ENCODE measurements at regions not wholly inside any gene's neighbourhood (a gene's known extent, or its start where the extent isn't known, plus 50 kb on each side); places are given as distances from the start of the nearest gene placed in this dataset.

GRCh38 chr9:78688796-78689195 is 391.9 kb downstream of the PSAT1 start:
- Histone ChIP-seq H3K27ac (ENCODE audit: low read length) (no peak overlapping the region), H3K27me3 (replicated peaks in 1 of 2; ENCODE audit: control insufficient read depth in 2 of 2, extremely low read depth in 1 of 2, insufficient read depth in 2 of 2, low read length in 1 of 2) (no peaks in the 10 kb centered on the region), H3K4me1 (ENCODE audit: control insufficient read depth in 1 of 2, extremely low read depth in 1 of 2, insufficient read depth in 2 of 2, low read length in 2 of 2) (no peaks in the 10 kb centered on the region), H3K9me3 (no peaks in the 10 kb centered on the region), H3K36me3 (ENCODE audit: control insufficient read depth in 2 of 2, extremely low read depth in 1 of 2, insufficient read depth in 1 of 2, low read length in 1 of 2) (no peaks in the 10 kb centered on the region), H3K4me3 (ENCODE audit: control insufficient read depth in 1 of 2, extremely low read depth in 1 of 2, low read length in 1 of 2) (no peak overlapping the region)
- ATAC-seq (replicated peaks in 1 of 4) (no peak), DNase-seq (no peak)
- no peak overlapping the region for H3K4me3 Mint-ChIP-seq
- H3K4me1 Mint-ChIP-seq = no peaks in the 10 kb centered on the region
- H3K36me3 Mint-ChIP-seq = no peaks in the 10 kb centered on the region
- H3K27ac Mint-ChIP-seq = no peak overlapping the region
- peaks cover 0 to 6% of the 10 kb centered on the region in 2 donors for H3K27me3 Mint-ChIP-seq
- POLR2A ChIA-PET = no interaction called here
- peaks cover 0 to 25% (median 2%) of the 10 kb centered on the region in 3 donors for H3K9me3 Mint-ChIP-seq
- CTCF ChIA-PET = no interaction called here
- WGBS (ENCODE audit: insufficient coverage) = no CpG with 5 or more reads among the region's 1 CpG

GRCh38 chr9:78691542-78691941 is 394.6 kb downstream of the PSAT1 start:
- ATAC-seq (replicated peaks in 1 of 4) (no peak), DNase-seq (no peak)
- Histone ChIP-seq H3K4me3 (ENCODE audit: control insufficient read depth in 1 of 2, extremely low read depth in 1 of 2, low read length in 1 of 2) (no peak overlapping the region), H3K27me3 (replicated peaks in 1 of 2; ENCODE audit: control insufficient read depth in 2 of 2, extremely low read depth in 1 of 2, insufficient read depth in 2 of 2, low read length in 1 of 2) (no peaks in the 10 kb centered on the region), H3K4me1 (ENCODE audit: control insufficient read depth in 1 of 2, extremely low read depth in 1 of 2, insufficient read depth in 2 of 2, low read length in 2 of 2) (no peaks in the 10 kb centered on the region), H3K36me3 (ENCODE audit: control insufficient read depth in 2 of 2, extremely low read depth in 1 of 2, insufficient read depth in 1 of 2, low read length in 1 of 2) (no peaks in the 10 kb centered on the region), H3K9me3 (no peaks in the 10 kb centered on the region), H3K27ac (ENCODE audit: low read length) (no peak overlapping the region)
- Mint-ChIP-seq H3K27ac (no peak overlapping the region), H3K9me3 (peaks cover 0 to 21% (median 2%) of the 10 kb centered on the region in 3 donors), H3K4me1 (no peaks in the 10 kb centered on the region), H3K36me3 (no peaks in the 10 kb centered on the region), H3K4me3 (no peak overlapping the region), H3K27me3 (peaks cover 0 to 6% of the 10 kb centered on the region in 2 donors)
- 17% methylated on average over 1 of the region's 2 CpGs for WGBS (ENCODE audit: insufficient coverage)
- ChIA-PET CTCF (interaction anchor here in 1 of 2 donors (0.7 kb wide), 1 partner anchor 1037 kb away, joined by 10 read pairs; no protein-coding TSS in a partner anchor), POLR2A (no interaction called here)

- POLR2A ChIA-PET = interaction anchor here in 1 of 2 donors (0.6 kb wide), 1 partner anchor 1926 kb away, joined by 3 read pairs; no protein-coding TSS in a partner anchor
- H3K27me3 Mint-ChIP-seq = peaks cover 2 to 6% of the 10 kb centered on the region in 2 donors
- Histone ChIP-seq H3K4me3 (ENCODE audit: control insufficient read depth in 1 of 2, extremely low read depth in 1 of 2, low read length in 1 of 2) (no peak overlapping the region), H3K27me3 (replicated peaks in 1 of 2; ENCODE audit: control insufficient read depth in 2 of 2, extremely low read depth in 1 of 2, insufficient read depth in 2 of 2, low read length in 1 of 2) (no peaks in the 10 kb centered on the region), H3K27ac (ENCODE audit: low read length) (no peak overlapping the region), H3K36me3 (ENCODE audit: control insufficient read depth in 2 of 2, extremely low read depth in 1 of 2, insufficient read depth in 1 of 2, low read length in 1 of 2) (no peaks in the 10 kb centered on the region), H3K4me1 (ENCODE audit: control insufficient read depth in 1 of 2, extremely low read depth in 1 of 2, insufficient read depth in 2 of 2, low read length in 2 of 2) (no peaks in the 10 kb centered on the region), H3K9me3 (no peaks in the 10 kb centered on the region)
- H3K27ac Mint-ChIP-seq = no peak overlapping the region
- no peak overlapping the region for H3K4me3 Mint-ChIP-seq
- peaks cover 0 to 21% (median 2%) of the 10 kb centered on the region in 3 donors for H3K9me3 Mint-ChIP-seq
- CTCF ChIA-PET = no interaction called here
- ATAC-seq (replicated peaks in 1 of 4) = no peak
- 48% methylated on average over 2 of the region's 3 CpGs for WGBS (ENCODE audit: insufficient coverage)
- H3K36me3 Mint-ChIP-seq = no peaks in the 10 kb centered on the region
- no peaks in the 10 kb centered on the region for H3K4me1 Mint-ChIP-seq
- no peak for DNase-seq
Observed at GRCh38 chr9:78692871-78693270, 395.9 kb downstream of the PSAT1 start.

- Mint-ChIP-seq H3K36me3 (no peaks in the 10 kb centered on the region), H3K4me3 (no peak overlapping the region), H3K27ac (no peak overlapping the region), H3K27me3 (peaks cover 0 to 2% of the 10 kb centered on the region in 2 donors), H3K4me1 (no peaks in the 10 kb centered on the region), H3K9me3 (peaks cover 0 to 19% (median 2%) of the 10 kb centered on the region in 3 donors)
- no peak overlapping the region for H3K4me3 ChIP-seq (ENCODE audit: control insufficient read depth in 1 of 2, extremely low read depth in 1 of 2, low read length in 1 of 2)
- ChIA-PET CTCF (no interaction called here), POLR2A (no interaction called here)
- no peaks in the 10 kb centered on the region for H3K27me3 ChIP-seq (replicated peaks in 1 of 2; ENCODE audit: control insufficient read depth in 2 of 2, extremely low read depth in 1 of 2, insufficient read depth in 2 of 2, low read length in 1 of 2)
- H3K27ac ChIP-seq (ENCODE audit: low read length) = no peak overlapping the region
- no peaks in the 10 kb centered on the region for H3K36me3 ChIP-seq (ENCODE audit: control insufficient read depth in 2 of 2, extremely low read depth in 1 of 2, insufficient read depth in 1 of 2, low read length in 1 of 2)
- ATAC-seq (replicated peaks in 1 of 4) = no peak
- H3K9me3 ChIP-seq = no peaks in the 10 kb centered on the region
- WGBS (ENCODE audit: insufficient coverage) = 17% methylated on average over 2 of the region's 7 CpGs
- no peaks in the 10 kb centered on the region for H3K4me1 ChIP-seq (ENCODE audit: control insufficient read depth in 1 of 2, extremely low read depth in 1 of 2, insufficient read depth in 2 of 2, low read length in 2 of 2)
- DNase-seq = no peak
Observed at GRCh38 chr9:78694974-78695373, 398.0 kb downstream of the PSAT1 start.

GRCh38 chr9:78695519-78695918 is 398.6 kb downstream of the PSAT1 start:
- CTCF ChIA-PET = no interaction called here
- Mint-ChIP-seq H3K27ac (no peak overlapping the region), H3K36me3 (no peaks in the 10 kb centered on the region), H3K4me3 (no peak overlapping the region), H3K9me3 (peaks cover 0 to 18% (median 2%) of the 10 kb centered on the region in 3 donors), H3K4me1 (no peaks in the 10 kb centered on the region), H3K27me3 (peaks cover 0 to 2% of the 10 kb centered on the region in 2 donors)
- WGBS (ENCODE audit: insufficient coverage) = 19% methylated on average over 4 of the region's 5 CpGs
- no peak for DNase-seq
- POLR2A ChIA-PET = no interaction called here
- Histone ChIP-seq H3K36me3 (ENCODE audit: control insufficient read depth in 2 of 2, extremely low read depth in 1 of 2, insufficient read depth in 1 of 2, low read length in 1 of 2) (no peaks in the 10 kb centered on the region), H3K9me3 (no peaks in the 10 kb centered on the region), H3K4me3 (ENCODE audit: control insufficient read depth in 1 of 2, extremely low read depth in 1 of 2, low read length in 1 of 2) (no peak overlapping the region), H3K27me3 (replicated peaks in 1 of 2; ENCODE audit: control insufficient read depth in 2 of 2, extremely low read depth in 1 of 2, insufficient read depth in 2 of 2, low read length in 1 of 2) (no peaks in the 10 kb centered on the region), H3K4me1 (ENCODE audit: control insufficient read depth in 1 of 2, extremely low read depth in 1 of 2, insufficient read depth in 2 of 2, low read length in 2 of 2) (no peaks in the 10 kb centered on the region), H3K27ac (ENCODE audit: low read length) (no peak overlapping the region)
- ATAC-seq (replicated peaks in 1 of 4) = no peak

GRCh38 chr9:78697618-78698017 is 400.7 kb downstream of the PSAT1 start:
- Histone ChIP-seq H3K27ac (ENCODE audit: low read length) (no peak overlapping the region), H3K4me3 (ENCODE audit: control insufficient read depth in 1 of 2, extremely low read depth in 1 of 2, low read length in 1 of 2) (no peak overlapping the region), H3K4me1 (ENCODE audit: control insufficient read depth in 1 of 2, extremely low read depth in 1 of 2, insufficient read depth in 2 of 2, low read length in 2 of 2) (no peaks in the 10 kb centered on the region), H3K9me3 (no peaks in the 10 kb centered on the region), H3K27me3 (replicated peaks in 1 of 2; ENCODE audit: control insufficient read depth in 2 of 2, extremely low read depth in 1 of 2, insufficient read depth in 2 of 2, low read length in 1 of 2) (no peaks in the 10 kb centered on the region), H3K36me3 (ENCODE audit: control insufficient read depth in 2 of 2, extremely low read depth in 1 of 2, insufficient read depth in 1 of 2, low read length in 1 of 2) (no peaks in the 10 kb centered on the region)
- WGBS (ENCODE audit: insufficient coverage) = no CpG with 5 or more reads among the region's 1 CpG
- H3K4me1 Mint-ChIP-seq = no peaks in the 10 kb centered on the region
- peaks cover 0 to 2% of the 10 kb centered on the region in 2 donors for H3K27me3 Mint-ChIP-seq
- ATAC-seq (replicated peaks in 1 of 4) = no peak
- H3K27ac Mint-ChIP-seq = no peak overlapping the region
- no peaks in the 10 kb centered on the region for H3K36me3 Mint-ChIP-seq
- no peak for DNase-seq
- ChIA-PET POLR2A (no interaction called here), CTCF (no interaction called here)
- H3K9me3 Mint-ChIP-seq = peaks cover 2 to 13% (median 8%) of the 10 kb centered on the region in 3 donors
- H3K4me3 Mint-ChIP-seq = no peak overlapping the region

- no peaks in the 10 kb centered on the region for H3K27me3 ChIP-seq (replicated peaks in 1 of 2; ENCODE audit: control insufficient read depth in 2 of 2, extremely low read depth in 1 of 2, insufficient read depth in 2 of 2, low read length in 1 of 2)
- DNase-seq (no peak), ATAC-seq (replicated peaks in 1 of 4) (no peak)
- Mint-ChIP-seq H3K27ac (no peak overlapping the region), H3K27me3 (peaks cover 0 to 2% of the 10 kb centered on the region in 2 donors), H3K9me3 (peaks cover 0 to 13% (median 6%) of the 10 kb centered on the region in 3 donors), H3K4me1 (no peaks in the 10 kb centered on the region), H3K36me3 (no peaks in the 10 kb centered on the region), H3K4me3 (no peak overlapping the region)
- H3K4me1 ChIP-seq (ENCODE audit: control insufficient read depth in 1 of 2, extremely low read depth in 1 of 2, insufficient read depth in 2 of 2, low read length in 2 of 2) = no peaks in the 10 kb centered on the region
- no peak overlapping the region for H3K4me3 ChIP-seq (ENCODE audit: control insufficient read depth in 1 of 2, extremely low read depth in 1 of 2, low read length in 1 of 2)
- no peaks in the 10 kb centered on the region for H3K9me3 ChIP-seq
- CTCF ChIA-PET = no interaction called here
- no CpG with 5 or more reads among the region's 2 CpGs for WGBS (ENCODE audit: insufficient coverage)
- no peak overlapping the region for H3K27ac ChIP-seq (ENCODE audit: low read length)
- H3K36me3 ChIP-seq (ENCODE audit: control insufficient read depth in 2 of 2, extremely low read depth in 1 of 2, insufficient read depth in 1 of 2, low read length in 1 of 2) = no peaks in the 10 kb centered on the region
- POLR2A ChIA-PET = no interaction called here
Observed at GRCh38 chr9:78698371-78698770, 401.4 kb downstream of the PSAT1 start.

Measured in T-cell (primary cell).